NCI-H345 treated with DMSO at 0.1 percent for 48 hours (cell line): ENCODE measurements at regions not wholly inside any gene's neighbourhood (a gene's known extent, or its start where the extent isn't known, plus 50 kb on each side); places are given as distances from the start of the nearest gene placed in this dataset.

Source experiments
- DNase-seq: peaks from one replicate; lab custom pipeline; 2025; ENCODE audit not compliant: unreplicated experiment; lab: John Stamatoyannopoulos, UW

DNA sequence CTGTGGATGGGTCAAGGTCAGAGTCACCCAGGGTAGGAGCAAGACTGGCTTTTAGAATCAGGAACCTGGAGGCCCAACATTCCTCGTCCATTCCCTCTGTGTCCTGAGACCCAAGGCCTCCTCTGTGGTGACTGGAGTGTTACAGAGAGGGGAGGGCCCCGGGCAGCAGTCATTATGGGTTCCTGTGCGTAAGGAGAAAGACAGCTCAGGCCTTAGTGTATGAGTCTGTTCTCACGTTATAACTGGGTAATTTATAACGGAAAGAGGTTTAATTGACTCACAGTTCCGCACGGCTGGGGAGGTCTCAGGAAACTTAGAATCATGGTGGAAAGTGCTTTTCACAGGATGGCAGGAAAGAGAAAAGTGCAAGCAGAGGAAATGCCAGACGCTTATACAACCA lies 422.3 kb downstream of the TCERG1L start:
- DNase-seq: no peak

DNA sequence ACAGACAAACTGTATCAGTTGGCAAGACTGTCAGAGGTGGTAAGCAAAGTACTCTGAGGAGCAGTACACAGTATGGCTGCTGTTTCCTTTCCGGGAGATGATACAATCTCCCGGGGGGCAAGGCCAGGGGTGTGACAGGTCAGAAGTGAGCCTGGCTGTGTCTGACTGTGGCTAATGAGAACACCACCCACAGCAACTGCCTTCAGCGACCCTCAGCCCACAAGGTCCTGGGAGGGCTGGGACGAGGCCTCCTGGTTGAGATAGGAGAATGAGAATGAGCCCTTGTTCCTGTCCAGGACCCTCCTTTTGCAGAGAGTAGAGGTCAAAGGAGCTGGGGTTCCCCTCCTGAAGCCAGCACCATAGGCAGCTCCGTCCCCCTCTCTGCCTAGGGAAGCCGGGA lies 421.7 kb downstream of the TCERG1L start:
- DNase-seq: no peak

DNA sequence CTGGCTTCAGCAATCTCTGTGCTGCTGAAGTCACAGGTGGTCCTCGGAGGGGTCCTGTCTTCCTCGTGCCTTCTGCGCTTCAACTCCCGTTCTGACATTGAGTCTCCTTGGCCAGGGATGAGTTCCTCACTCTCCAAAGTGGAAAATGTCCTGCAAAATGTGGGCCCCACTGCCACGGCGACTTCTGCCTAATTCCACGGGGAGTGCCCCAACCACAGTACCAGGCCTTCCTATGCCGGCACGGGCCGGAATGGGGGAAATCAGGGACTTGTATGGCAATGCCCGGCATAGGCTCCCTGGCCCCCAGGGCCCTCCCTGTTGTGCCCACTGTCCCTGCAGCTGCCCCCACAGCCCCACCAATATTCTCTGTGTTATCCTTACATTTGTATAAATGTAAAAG lies 420.5 kb downstream of the TCERG1L start:
- DNase-seq: no peak

DNA sequence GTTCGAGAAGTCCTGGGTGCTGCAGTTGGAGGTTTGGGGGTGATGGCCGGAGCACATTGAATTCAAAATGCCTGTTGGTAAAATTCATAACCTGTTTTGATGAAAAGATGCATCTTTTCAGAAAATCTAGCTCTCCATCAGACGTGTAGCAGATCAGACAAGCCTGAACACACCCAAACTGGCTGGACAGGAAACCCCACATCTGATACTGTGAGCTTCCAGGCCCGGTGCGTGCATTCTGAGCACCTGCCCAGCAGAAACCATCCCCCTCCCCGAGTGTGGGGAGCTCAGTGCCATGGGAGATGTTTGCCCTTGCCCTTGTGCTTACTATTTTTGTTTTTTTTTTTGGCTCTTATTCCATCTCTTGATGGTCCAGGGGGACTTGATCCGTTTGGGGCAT lies 417.1 kb downstream of the TCERG1L start:
- no peak for DNase-seq

DNA sequence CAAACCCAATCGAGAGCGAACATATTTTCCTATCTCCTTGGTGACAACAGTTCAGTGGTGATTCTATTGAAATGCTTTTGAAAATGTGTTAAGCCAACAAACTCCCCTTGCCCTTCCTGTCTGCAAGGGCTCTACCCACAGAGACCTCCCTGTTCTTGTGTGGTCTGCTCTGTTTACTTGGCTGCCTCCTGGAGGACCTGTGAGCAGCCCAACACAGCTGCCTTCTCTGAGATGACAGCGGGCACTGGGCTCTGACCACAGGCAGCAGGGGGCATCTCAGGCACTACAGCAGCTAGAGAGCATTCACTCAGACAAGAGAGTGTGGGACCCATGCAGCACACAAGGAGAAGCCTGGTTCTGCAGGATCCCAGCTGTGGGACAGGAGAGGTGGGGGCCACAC lies 416.4 kb downstream of the TCERG1L start:
- no peak for DNase-seq

DNA sequence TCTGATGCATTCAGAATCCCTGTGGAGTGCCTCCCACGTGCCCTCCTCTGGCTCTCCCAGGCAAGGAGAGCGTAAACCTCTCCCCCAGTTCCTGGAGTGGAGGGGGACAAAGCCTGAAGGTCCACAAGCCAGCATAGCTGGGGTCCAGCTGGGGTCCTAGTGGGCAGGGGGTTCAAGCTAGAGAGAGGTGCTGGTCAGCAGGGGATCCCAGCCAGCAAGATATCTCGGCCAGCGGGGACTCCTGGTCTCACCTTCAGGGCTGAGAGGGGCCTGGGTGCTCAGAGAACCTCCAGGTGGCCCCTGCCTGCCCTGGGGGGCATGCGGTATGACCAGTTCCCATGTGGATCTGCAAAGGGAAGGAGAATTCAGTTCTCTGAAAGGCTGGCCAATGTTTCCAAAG lies 413.7 kb downstream of the TCERG1L start:
- DNase-seq: no peak

DNA sequence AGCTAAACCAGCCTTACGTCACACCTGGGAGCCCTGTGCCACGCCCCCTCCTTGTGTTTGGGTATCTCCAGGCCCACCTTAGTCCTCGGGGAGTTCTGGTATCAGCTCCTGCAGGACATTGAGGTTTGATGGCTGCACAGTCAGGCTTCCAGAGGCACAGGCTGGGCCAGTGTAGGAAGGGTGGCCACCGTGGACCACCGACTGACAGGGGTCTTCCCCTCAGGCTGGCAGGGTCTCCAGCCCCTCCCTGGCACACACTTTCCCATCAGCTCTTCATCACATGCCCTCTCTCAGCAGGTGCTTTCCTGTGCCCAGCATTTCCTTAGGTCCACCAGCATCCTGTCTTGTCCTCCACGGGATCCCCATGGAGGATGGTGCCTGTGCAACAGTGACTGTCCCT lies 413.1 kb downstream of the TCERG1L start:
- DNase-seq: no peak

DNA sequence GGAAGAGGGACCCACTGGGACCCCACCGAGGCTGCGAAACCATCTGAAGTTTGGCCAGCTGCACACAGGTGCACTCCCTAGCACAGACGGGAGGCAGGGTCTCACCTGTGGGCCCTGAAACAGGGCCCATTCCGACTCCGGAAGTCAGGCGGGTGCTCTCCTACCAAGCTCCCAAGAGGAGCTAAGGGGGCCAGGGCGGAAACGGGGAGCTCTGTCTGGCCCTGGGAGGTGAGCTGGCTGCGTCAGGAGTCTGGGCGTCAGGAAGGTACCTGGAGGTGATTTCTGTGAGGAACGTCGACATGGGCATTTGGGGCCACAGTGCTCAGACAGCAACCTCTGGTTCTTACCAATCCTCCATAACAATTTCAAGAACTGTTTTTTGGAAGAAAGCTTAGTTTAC lies 411.7 kb downstream of the TCERG1L start:
- no peak for DNase-seq

DNA sequence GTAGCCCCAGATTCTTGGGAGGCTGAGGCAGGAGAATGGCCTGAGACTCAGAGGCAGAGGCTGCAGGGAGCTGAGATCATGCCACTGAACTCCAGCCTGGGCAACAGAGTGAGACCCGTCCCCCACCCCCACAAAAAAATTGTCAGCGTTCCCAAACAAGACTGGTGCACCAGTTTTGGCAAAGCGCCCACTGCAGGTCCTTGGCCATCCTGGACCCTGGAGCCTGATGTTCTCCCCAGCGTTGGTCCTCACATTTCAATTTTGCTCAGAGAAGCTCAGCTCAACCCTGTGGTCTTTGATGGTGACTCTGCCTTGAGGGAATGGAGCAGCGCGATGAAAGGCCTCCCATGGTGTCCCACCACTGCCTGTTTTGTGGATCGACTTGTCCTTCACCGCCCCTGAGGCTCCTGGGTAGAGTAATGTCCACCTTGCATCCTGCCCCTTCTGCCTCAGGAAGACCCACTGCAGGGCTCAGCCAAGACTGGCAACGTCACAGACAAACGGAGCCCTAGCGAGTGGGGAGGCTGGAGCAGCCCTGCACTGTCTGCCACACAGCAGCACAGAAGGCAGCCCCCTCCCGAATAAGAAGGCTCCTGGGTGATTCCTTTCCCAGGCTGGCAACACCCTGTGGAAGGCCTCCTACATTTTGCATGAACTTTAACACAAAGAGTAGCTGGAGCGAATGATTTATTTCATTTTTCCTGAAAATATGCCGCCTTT lies 410.9 kb downstream of the TCERG1L start:
- no peak for DNase-seq

DNA sequence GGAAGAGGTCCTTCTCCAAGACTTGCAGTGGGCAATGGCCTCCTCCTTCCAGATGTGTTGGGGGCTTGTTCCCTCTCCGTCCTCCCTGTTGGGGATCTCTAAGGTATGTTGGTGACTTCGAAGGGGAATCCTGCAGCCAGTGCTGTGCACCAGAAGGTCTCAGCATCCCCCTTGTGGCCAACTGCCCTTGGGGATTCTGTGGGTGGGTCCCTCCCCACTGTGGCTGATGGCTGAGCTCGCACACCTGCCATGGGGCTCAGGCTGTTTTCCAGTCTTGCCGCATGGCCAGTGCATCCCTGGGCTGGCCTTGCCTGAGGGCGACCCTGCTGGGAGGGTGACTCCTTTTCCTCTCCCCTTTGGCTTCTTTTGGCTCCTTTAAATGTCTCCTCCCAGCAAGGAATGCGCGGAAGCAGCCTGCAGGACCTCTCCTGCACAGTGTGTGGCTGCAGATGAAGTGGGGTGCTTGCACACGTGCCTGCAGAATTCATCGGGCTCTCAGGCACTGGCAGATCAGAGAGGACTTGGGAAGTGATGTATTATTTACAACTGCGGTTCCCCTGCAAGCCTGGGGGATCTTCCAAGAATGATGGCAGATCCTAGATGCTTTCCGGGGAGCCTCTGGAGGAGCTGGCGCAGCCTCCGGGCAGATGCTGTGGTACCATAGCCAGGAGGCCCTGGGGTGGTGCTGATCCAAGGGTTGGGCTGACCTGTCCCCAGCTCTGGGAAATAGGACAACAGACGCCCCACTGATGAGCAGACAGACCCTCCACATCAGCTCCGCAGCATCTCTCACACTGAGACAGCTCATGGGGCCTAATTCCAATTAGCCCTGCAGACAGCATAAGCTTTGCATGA lies 410.0 kb downstream of the TCERG1L start:
- DNase-seq: no peak

DNA sequence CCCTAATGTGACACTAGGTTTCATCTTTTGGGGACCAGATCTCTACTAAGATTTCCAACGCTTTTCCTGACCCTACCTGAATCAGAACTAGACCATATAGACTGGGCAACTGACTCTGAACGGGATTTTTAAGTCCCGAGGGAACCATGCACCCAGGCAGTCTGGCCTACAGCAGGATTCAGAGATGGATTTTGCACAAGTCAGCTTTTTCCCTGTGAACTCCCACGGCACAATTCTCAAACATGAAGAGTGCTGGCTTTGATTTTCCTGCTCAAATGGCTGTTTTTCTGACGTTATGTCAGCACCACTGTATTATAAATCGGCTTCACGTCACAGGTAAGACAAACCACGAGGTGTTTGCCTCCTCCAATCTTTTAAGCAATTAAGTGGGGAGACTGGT lies 409.1 kb downstream of the TCERG1L start:
- DNase-seq: no peak

DNA sequence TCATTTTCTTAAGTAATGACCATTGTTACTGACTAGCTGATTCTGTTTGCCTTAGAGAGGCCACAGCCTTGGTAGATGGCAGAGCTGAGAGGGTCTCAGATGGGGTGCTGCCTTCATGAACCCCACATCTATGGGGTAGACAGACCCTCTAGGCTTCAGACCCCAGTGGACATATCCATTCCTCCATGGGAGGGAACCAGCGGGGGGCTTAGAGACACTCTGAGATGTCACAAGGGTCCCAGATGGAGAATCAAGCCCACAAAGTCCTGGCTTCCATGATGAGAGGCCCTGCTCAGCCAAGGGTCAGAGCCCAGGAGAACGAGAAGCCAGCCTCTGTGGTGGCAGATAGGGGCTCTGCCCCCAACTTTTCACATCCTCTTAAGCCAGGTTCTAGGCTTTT lies 408.6 kb downstream of the TCERG1L start:
- DNase-seq: no peak

DNA sequence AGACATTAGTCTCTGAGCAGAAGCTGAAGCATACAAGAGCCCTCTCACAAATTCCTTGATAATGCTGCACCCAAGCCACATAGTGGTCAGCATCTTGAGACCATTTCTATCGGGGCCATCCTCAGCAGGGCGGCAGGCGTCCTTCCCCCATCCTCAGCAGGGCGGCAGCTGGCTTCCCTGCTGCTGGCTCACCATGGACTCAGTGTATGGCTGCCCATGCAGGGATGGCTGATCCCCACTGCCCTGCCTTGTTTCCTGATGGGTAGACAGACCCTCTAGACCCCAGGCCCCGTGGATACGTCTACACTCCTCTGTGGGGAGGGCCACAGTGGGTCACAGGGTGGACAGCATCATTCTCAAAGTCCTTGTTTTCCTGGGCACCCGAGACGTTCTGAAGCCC lies 406.8 kb downstream of the TCERG1L start:
- DNase-seq: no peak

DNA sequence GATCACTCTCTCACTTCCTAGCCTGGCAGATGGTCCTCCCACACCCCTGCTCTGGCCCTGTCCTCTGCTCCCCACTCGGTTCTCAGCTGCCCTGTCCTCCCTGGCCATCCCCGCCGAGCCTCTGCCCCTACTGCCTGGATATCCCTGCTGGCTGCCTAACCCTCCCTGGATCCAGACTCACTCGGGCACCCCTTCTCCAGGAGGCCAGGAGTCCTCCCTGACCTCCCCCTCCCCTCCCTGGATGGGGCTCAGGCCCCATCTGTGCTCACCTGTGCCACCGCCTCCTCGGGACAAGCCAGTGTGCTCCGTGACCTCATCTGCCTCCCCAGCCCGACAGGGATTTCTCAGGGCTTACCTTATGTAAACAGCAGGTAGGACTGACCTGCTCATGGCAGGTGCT lies 406.1 kb downstream of the TCERG1L start:
- no peak for DNase-seq

DNA sequence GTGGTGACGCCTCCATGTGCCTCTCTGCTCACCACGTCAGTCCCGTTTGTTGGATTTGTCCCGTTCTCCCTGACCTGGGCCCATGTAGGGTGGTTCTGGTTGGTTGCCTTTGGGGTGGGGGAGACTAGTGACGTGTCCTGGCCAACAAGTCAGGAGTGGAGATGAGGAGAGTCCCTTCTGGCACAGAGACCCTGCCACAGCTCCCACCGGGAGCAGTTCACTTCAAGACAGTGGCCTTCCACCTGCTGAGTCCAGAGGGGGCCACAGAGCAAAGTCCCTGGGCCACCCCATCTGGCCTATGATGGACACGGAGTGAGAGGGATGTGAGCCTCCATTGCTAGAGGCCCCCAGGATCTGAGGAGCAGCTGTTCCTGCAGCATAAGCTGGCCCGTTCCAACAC lies 405.6 kb downstream of the TCERG1L start:
- no peak for DNase-seq

DNA sequence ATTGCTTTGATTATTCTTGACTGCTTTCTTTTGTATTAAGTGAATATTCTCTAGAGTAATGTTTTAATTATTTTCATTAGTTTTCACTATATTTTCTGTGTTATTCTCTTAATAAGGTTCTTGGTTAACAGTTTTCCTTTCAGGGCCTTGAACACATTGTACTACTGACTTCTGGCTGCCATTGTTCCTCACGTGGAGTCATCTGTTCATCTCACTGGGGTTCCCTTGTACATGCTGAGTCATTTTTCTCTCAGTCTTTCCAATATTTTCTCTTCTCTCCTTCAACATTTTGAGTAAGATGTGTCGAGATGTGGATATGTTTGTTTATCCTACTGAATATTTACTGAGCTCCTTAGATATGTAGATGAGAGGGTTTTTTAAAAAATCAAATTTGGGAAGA lies 400.7 kb downstream of the TCERG1L start:
- DNase-seq: no peak

DNA sequence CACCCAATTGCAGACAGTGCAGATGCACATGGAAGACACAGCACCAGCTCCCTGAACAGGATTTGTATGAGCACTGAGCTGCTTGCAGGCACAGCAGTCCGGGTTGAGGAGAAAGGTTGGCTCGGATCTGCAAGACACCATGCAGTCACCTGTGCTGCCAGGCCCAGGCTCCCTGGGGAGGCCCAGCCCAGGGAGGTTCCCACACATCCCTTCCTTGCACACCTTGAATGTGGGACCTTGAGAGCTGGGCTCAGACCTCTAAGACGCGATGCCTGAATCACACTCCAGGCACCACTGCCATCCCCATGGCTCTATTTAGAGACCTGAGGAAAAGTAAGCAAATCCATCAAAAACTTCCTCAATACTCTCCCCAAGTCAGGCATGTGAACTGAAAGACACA lies 397.7 kb downstream of the TCERG1L start:
- no peak for DNase-seq

DNA sequence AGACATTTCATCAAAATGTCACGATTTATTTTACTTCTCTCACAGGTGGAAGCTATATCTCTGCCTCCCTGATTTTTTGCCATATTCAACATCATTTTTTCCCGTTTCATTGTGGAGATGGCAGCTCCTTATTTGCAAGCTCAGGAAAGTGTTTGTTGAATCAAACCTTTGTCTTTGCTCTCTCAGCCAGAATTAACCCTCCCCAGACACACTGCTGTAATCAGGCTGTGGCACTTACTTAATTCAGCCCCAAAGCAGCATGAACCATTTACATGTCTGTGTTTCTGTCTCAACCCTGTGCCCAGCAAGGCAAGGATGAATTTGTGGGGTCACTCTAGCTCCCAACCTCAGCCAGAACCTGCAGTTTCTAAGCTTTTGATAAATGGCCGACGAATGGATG lies 397.2 kb downstream of the TCERG1L start:
- no peak for DNase-seq

DNA sequence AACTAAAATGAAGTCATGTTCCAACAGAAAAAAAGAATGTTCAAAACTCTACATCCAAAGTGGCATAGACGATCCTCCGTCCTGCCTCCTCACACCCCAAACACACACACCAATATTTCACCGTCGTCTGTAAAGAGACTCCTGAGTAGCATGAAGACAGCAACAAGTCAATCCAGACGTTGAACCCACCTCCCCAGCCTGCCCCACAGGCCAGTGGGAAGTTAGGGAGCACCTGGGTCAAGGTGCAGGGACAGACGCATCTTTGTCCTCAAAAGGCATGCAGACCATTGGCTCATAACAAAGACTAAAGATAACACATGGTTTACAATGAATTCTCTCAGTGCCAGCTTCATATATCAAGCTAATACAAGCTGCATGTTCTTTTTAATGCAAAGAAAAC lies 396.5 kb downstream of the TCERG1L start:
- no peak for DNase-seq

DNA sequence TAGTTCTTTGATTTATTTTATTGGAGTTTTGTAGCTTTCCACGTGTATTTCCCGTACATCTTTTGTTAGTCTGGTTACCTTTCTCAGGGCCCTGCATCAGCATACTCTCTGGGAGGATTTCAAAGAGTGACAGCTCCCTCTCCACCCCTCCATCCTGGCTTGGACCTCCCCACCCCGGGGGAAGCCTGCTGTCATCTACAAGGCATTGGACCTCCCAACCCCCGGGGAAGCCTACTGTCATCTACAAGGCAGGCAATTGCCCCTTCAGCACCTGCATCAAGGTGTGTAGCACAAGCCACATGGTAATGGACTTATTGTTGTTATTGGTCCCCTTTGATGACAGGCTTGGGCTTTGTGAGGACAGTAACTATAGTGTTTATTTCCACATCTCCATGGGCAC lies 390.1 kb downstream of the TCERG1L start:
- no peak for DNase-seq

DNA sequence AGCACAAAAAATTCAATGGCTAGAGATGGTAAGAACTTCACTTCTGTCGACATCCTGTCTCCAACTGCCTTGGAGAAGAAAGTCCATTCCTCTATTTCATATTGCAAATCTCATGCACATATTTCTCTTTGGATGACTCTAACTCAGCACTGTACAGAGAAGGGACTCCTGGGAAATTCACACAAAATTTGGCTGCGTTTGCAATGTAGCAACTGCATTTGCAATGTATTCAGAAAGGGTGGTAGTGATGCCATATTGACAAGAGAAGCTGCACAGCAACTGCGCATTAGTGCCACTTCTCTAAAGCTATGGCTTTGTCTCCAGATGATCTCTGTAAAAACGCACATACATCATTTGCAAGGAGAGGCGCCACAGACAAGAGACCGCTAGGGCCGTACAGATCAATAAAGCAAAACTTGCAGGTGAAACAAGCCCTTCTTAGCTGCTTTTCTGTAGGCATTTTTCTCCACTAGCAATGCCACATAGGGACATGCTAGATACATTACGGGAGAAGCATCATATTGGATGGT lies 389.5 kb downstream of the TCERG1L start:
- DNase-seq: no peak

DNA sequence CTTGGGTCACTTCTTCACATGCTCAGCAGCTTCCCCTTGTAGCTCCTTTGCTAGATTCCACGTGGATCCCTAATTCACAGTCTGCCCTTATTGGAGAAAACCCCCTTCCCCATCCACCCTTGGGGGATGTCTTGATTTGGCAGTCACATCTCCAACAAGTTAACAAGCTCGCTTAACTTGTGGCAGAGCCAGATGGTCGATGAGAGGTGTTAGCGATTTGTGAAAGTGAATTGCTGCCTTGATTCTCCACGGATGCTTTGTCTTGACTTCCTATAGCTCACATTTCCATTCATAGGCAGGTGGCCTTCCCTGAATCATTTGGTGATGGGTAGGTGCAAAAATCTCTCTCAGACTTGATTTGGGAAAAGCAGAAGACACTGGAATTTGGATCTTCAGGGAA lies 387.9 kb downstream of the TCERG1L start:
- no peak for DNase-seq
